ENCODE measurements at regions not wholly inside any gene's neighbourhood (a gene's known extent, or its start where the extent isn't known, plus 50 kb on each side); places are given as distances from the start of the nearest gene placed in this dataset.
A peak's percentile ranks its signal among the peaks of the same experiment; 100 is the strongest.

DNA sequence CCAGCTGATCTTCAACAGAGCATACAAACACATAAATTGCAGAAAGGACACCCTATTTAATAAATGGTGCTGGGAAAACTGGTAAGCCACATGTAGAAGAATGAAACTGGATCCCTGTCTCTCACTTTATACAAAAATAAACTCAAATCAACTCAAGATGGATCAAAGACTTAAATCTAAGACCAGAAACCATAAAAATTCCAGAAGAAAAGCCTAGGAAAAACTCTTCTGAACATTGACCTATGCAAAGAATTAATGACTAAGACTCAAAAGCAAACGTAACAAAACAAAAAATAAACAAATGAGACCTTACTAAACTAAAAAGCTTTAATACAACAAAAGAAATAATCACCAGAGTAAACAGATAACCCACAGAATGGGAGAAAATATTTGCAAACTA lies 74.5 kb upstream of the ABCC4 start:
- DNase-seq (ENCODE audit: low read depth) = no peak

DNA sequence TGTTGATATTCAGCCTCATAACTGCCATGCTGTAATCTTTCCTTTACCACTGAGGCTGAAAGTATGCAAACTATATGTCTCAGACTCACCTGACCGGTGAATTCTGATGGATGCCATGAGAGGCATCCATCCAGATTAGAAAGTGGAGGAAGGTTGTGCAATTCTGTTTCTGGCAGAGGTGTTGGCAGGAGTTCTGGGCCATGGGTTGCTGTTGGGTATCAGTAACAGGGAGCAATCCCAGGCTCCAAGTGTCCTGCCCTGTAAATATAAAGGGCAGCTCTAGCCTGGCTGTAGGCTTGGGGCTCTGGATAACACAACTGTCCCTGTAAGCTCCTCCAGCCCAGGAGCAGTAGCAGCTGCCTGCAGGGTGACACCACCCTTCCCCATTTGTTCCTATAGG lies 77.4 kb upstream of the ABCC4 start:
- H3K36me3 ChIP-seq (ENCODE audit: control insufficient read depth, insufficient read depth, low read length) = no peaks in the 10 kb centered on the region
- no peak for DNase-seq (ENCODE audit: low read depth)
- no peak overlapping the region for H3K4me3 ChIP-seq (ENCODE audit: low read depth, low read length)
- H3K27me3 ChIP-seq (ENCODE audit: control insufficient read depth, insufficient read depth, low read length) = no peaks in the 10 kb centered on the region
- TF ChIP-seq, protein P1, sequence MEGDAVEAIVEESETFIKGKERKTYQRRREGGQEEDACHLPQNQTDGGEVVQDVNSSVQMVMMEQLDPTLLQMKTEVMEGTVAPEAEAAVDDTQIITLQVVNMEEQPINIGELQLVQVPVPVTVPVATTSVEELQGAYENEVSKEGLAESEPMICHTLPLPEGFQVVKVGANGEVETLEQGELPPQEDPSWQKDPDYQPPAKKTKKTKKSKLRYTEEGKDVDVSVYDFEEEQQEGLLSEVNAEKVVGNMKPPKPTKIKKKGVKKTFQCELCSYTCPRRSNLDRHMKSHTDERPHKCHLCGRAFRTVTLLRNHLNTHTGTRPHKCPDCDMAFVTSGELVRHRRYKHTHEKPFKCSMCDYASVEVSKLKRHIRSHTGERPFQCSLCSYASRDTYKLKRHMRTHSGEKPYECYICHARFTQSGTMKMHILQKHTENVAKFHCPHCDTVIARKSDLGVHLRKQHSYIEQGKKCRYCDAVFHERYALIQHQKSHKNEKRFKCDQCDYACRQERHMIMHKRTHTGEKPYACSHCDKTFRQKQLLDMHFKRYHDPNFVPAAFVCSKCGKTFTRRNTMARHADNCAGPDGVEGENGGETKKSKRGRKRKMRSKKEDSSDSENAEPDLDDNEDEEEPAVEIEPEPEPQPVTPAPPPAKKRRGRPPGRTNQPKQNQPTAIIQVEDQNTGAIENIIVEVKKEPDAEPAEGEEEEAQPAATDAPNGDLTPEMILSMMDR (IDR thresholded peaks at IDR 0.05; ENCODE audit: insufficient read depth, low read length, poor library complexity, severe bottlenecking) = no peak

More for the DNA sequence above, 74.5 kb upstream of the ABCC4 start:
- Histone ChIP-seq H3K27me3 (ENCODE audit: control insufficient read depth, insufficient read depth, low read length) (no peaks in the 10 kb centered on the region), H3K4me3 (ENCODE audit: low read depth, low read length) (no peak overlapping the region), H3K36me3 (ENCODE audit: control insufficient read depth, insufficient read depth, low read length) (no peaks in the 10 kb centered on the region)
- TF ChIP-seq, protein P1 (IDR thresholded peaks at IDR 0.05; ENCODE audit: insufficient read depth, low read length, poor library complexity, severe bottlenecking) = no peak

- peak; percentile 39 for DNase-seq (ENCODE audit: low read depth)
- no peak overlapping the region for H3K4me3 ChIP-seq (ENCODE audit: low read depth, low read length)
- TF ChIP-seq, protein P1 (IDR thresholded peaks at IDR 0.05; ENCODE audit: insufficient read depth, low read length, poor library complexity, severe bottlenecking) = peak; percentile 90
- H3K27me3 ChIP-seq (ENCODE audit: control insufficient read depth, insufficient read depth, low read length) = no peaks in the 10 kb centered on the region
- H3K36me3 ChIP-seq (ENCODE audit: control insufficient read depth, insufficient read depth, low read length) = no peaks in the 10 kb centered on the region
These were observed 79.4 kb upstream of the ABCC4 start for GRCh38 chr13:95380468-95381211.

DNA sequence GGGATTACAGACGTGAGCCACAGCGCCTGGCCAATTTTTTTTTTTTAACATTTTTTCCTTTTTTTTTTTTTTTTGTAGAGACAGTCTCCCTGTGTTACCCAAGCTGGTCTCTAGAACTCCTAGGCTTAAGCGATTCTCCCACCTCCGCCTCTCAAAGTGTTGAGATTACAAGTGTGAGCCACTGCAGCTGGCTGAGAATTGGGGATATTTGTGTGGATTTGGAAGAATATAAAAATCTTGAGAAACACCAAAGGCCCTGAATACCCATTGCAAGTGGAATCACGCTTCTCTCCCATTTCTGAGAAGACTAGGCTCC lies 79.9 kb upstream of the ABCC4 start:
- TF ChIP-seq, protein P1 (IDR thresholded peaks at IDR 0.05; ENCODE audit: insufficient read depth, low read length, poor library complexity, severe bottlenecking) = no peak

GRCh38 chr13:95382411-95382810 lies 81.2 kb upstream of the ABCC4 start:
- H3K36me3 ChIP-seq (ENCODE audit: control insufficient read depth, insufficient read depth, low read length) = no peaks in the 10 kb centered on the region
- H3K27me3 ChIP-seq (ENCODE audit: control insufficient read depth, insufficient read depth, low read length) = no peaks in the 10 kb centered on the region
- TF ChIP-seq, protein P1 (IDR thresholded peaks at IDR 0.05; ENCODE audit: insufficient read depth, low read length, poor library complexity, severe bottlenecking) = no peak
- H3K4me3 ChIP-seq (ENCODE audit: low read depth, low read length) = no peak overlapping the region
- peak; percentile 23 for DNase-seq (ENCODE audit: low read depth)

More for the DNA sequence above, 79.9 kb upstream of the ABCC4 start:
- Histone ChIP-seq H3K4me3 (ENCODE audit: low read depth, low read length) (no peak overlapping the region), H3K36me3 (ENCODE audit: control insufficient read depth, insufficient read depth, low read length) (no peaks in the 10 kb centered on the region), H3K27me3 (ENCODE audit: control insufficient read depth, insufficient read depth, low read length) (no peaks in the 10 kb centered on the region)
- no peak for DNase-seq (ENCODE audit: low read depth)

DNA sequence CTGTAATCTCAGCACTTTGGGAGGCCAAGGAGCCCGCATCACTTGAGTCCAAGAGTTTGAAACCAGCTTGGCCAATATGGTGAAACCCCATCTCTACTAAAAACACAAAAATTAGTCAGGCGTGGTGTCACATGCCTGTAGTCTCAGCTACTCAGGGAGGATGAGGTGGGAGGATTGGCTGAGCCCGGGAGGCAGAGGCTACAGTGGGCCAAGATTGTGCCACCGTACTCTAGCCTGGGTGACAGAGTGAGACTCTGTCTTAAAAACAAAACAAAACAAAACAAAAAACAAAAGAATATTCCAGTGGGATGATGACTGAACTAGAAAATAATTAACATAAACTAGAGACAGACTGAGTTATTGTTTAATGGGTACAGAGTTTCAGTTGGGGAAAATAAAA lies 81.7 kb upstream of the ABCC4 start:
- Histone ChIP-seq H3K27me3 (ENCODE audit: control insufficient read depth, insufficient read depth, low read length) (no peaks in the 10 kb centered on the region), H3K36me3 (ENCODE audit: control insufficient read depth, insufficient read depth, low read length) (no peaks in the 10 kb centered on the region), H3K4me3 (ENCODE audit: low read depth, low read length) (no peak overlapping the region)
- TF ChIP-seq, protein P1 (IDR thresholded peaks at IDR 0.05; ENCODE audit: insufficient read depth, low read length, poor library complexity, severe bottlenecking) = no peak
- DNase-seq (ENCODE audit: low read depth) = no peak
